IMR-90 (cell line): ENCODE measurements at regions not wholly inside any gene's neighbourhood (a gene's known extent, or its start where the extent isn't known, plus 50 kb on each side); places are given as distances from the start of the nearest gene placed in this dataset.

Experiments
- ATAC-seq: fragments of 200-7000 bp; cut with Tn5 transposase; 2 replicates; pipeline ENCODE4 v1.9.1; 2020; ENCODE audit warnings: low read depth, mild to moderate bottlenecking, moderate library complexity
- BruUV-seq: library from RNA; stranded (reverse); fragments of 400-500 nt; replicated peaks from 2 replicates; lab custom pipeline; 2021; lab: Mats Ljungman, UMichigan
- CTCF ChIA-PET: fragments of 300-600 bp; formaldehyde crosslinking; extraction: SDS; loops from one replicate; lab custom pipeline; 2021; ENCODE audit warnings: antibody characterized with exemption; lab: Yijun Ruan, JAX
- POLR2A ChIA-PET: fragments of 300-600 bp; sonication (Branson Sonifier 250); formaldehyde crosslinking; loops from one replicate; lab custom pipeline; 2022; ENCODE audit warnings: antibody characterized with exemption; ENCODE audit not compliant: unreplicated experiment; lab: Charles Lee
- DNase-seq: peaks from one replicate; pipeline ENCODE4 v3.0.0; 2013
- H2AFZ ChIP-seq: replicated peaks from 2 replicates; pipeline ENCODE3; 2013; ENCODE audit warnings: low read length, mild to moderate bottlenecking; ENCODE audit not compliant: poor library complexity
- H2AK5ac ChIP-seq: 2 replicates; pipeline ENCODE4 v1.6.1; 2013; ENCODE audit warnings: low read depth, low read length, inconsistent platforms
- H2AK9ac ChIP-seq: replicated peaks from 2 replicates; pipeline ENCODE3; 2013; ENCODE audit warnings: mild to moderate bottlenecking, low read depth, low read length, moderate library complexity; ENCODE audit not compliant: poor library complexity
- H2BK120ac ChIP-seq: 2 replicates; pipeline ENCODE4 v1.6.1; 2013; ENCODE audit warnings: low read depth, low read length, inconsistent platforms
- H2BK15ac ChIP-seq: 3 replicates; pipeline ENCODE4 v1.6.1; 2013; ENCODE audit warnings: low read depth, low read length, inconsistent platforms
- H2BK20ac ChIP-seq: 2 replicates; pipeline ENCODE4 v1.6.1; 2013; ENCODE audit warnings: low read depth, mild to moderate bottlenecking, inconsistent platforms, low read length, moderate library complexity
- H2BK5ac ChIP-seq: 2 replicates; pipeline ENCODE4 v1.6.1; 2013; ENCODE audit warnings: mild to moderate bottlenecking, low read depth, low read length, inconsistent platforms; ENCODE audit not compliant: poor library complexity, severe bottlenecking
- H3K14ac ChIP-seq: replicated peaks from 2 replicates; pipeline ENCODE4 v1.6.1; 2013; ENCODE audit warnings: low read depth, low read length, inconsistent platforms
- H3K18ac ChIP-seq: 2 replicates; pipeline ENCODE4 v1.6.1; 2013; ENCODE audit warnings: low read depth, low read length, control low read depth
- H3K23ac ChIP-seq: 2 replicates; pipeline ENCODE4 v1.6.1; 2013; ENCODE audit warnings: low read depth, low read length, inconsistent platforms
- H3K27ac ChIP-seq: 2 replicates; pipeline ENCODE4 v1.5.1; 2013; ENCODE audit warnings: mild to moderate bottlenecking, control low read depth, low read length; ENCODE audit not compliant: insufficient read depth
- H3K27me3 ChIP-seq: 2 replicates; pipeline ENCODE4 v1.6.1; 2013; ENCODE audit warnings: low read length; ENCODE audit not compliant: control insufficient read depth, insufficient read depth
- H3K36me3 ChIP-seq: 2 replicates; pipeline ENCODE4 v1.6.1; 2013; ENCODE audit warnings: low read length, mixed read lengths; ENCODE audit not compliant: control insufficient read depth, insufficient read depth
- H3K4ac ChIP-seq: 2 replicates; pipeline ENCODE4 v1.6.1; 2013; ENCODE audit warnings: low read depth, low read length, inconsistent platforms
- H3K4me1 ChIP-seq: 2 replicates; pipeline ENCODE4 v1.6.1; 2013; ENCODE audit warnings: low read length, mixed read lengths; ENCODE audit not compliant: control insufficient read depth, insufficient read depth
- H3K4me2 ChIP-seq: 2 replicates; pipeline ENCODE4 v1.6.1; 2013; ENCODE audit warnings: low read depth, mild to moderate bottlenecking, control low read depth, low read length, moderate library complexity
- H3K4me3 ChIP-seq: 2 replicates; pipeline ENCODE4 v1.5.1; 2013; ENCODE audit warnings: low read depth, mild to moderate bottlenecking, control low read depth, low read length, moderate library complexity; ENCODE audit not compliant: insufficient read depth
- H3K56ac ChIP-seq: 2 replicates; pipeline ENCODE4 v1.6.1; 2013; ENCODE audit warnings: low read length, inconsistent platforms; ENCODE audit not compliant: insufficient read depth; ENCODE audit errors: extremely low read depth
- H3K79me1 ChIP-seq, 2 experiments: 2 replicates each; pipeline ENCODE4 v1.6.1; 2013; ENCODE audit warnings: low read length in 2 of 2, inconsistent platforms in 1 of 2, low read depth in 1 of 2
- H3K9ac ChIP-seq: 2 replicates; pipeline ENCODE4 v1.6.1; 2013; ENCODE audit warnings: low read depth, low read length, control low read depth
- H3K9me1 ChIP-seq: 2 replicates; pipeline ENCODE4 v1.6.1; 2013; ENCODE audit warnings: low read length, inconsistent platforms; ENCODE audit not compliant: insufficient read depth
- H3K9me3 ChIP-seq: 2 replicates; pipeline ENCODE4 v1.6.1; 2013; ENCODE audit warnings: low read length; ENCODE audit not compliant: control insufficient read depth, insufficient read depth
- H4K20me1 ChIP-seq: 2 replicates; pipeline ENCODE4 v1.6.1; 2013; ENCODE audit warnings: low read length, inconsistent platforms; ENCODE audit not compliant: insufficient read depth
- H4K5ac ChIP-seq: 2 replicates; pipeline ENCODE4 v1.6.1; 2013; ENCODE audit warnings: mild to moderate bottlenecking, low read depth, low read length, control low read depth
- H4K8ac ChIP-seq, 2 experiments: 2 replicates each; pipeline ENCODE4 v1.6.1; 2013; ENCODE audit warnings: low read depth in 2 of 2, low read length in 2 of 2, control low read depth in 1 of 2, inconsistent platforms in 1 of 2
- H4K91ac ChIP-seq: 2 replicates; pipeline ENCODE4 v1.6.1; 2013; ENCODE audit warnings: low read depth, low read length, inconsistent platforms; ENCODE audit not compliant: insufficient read depth
- BHLHE40 ChIP-seq: fragments of 150-350 bp; IDR thresholded peaks from 2 replicates; pipeline ENCODE4 v1.6.1; 2016; ENCODE audit warnings: mild to moderate bottlenecking, low read depth, low read length
- CEBPB ChIP-seq: IDR thresholded peaks from 2 replicates; pipeline ENCODE4 v1.6.1; 2012; ENCODE audit warnings: low read depth, low read length, improper control_type of control experiment
- CHD1 ChIP-seq: IDR thresholded peaks from 2 replicates; pipeline ENCODE4 v1.6.1; 2012; ENCODE audit warnings: low read depth, low read length, improper control_type of control experiment
- FOS ChIP-seq: fragments of 150-350 bp; IDR thresholded peaks from 2 replicates; pipeline ENCODE4 v1.6.1; 2016; ENCODE audit warnings: low read depth, low read length
- MAFK ChIP-seq: IDR thresholded peaks from 2 replicates; pipeline ENCODE4 v1.6.1; 2012; ENCODE audit warnings: low read depth, low read length, improper control_type of control experiment
- MAZ ChIP-seq: IDR thresholded peaks from 2 replicates; pipeline ENCODE4 v1.6.1; 2012; ENCODE audit warnings: low read depth, mild to moderate bottlenecking, low read length, improper control_type of control experiment, moderate library complexity, borderline replicate concordance
- MXI1 ChIP-seq: IDR thresholded peaks from 2 replicates; pipeline ENCODE4 v1.6.1; 2012; ENCODE audit warnings: low read depth, mild to moderate bottlenecking, low read length, moderate library complexity, borderline replicate concordance
- NFE2L2 ChIP-seq: fragments of 150-350 bp; IDR thresholded peaks from 2 replicates; pipeline ENCODE4 v1.6.1; 2016; ENCODE audit warnings: low read depth, mild to moderate bottlenecking, low read length
- POLR2A ChIP-seq: IDR thresholded peaks from 2 replicates; pipeline ENCODE4 v1.6.1; 2012; ENCODE audit warnings: mild to moderate bottlenecking, low read depth, low read length
- RCOR1 ChIP-seq: IDR thresholded peaks from 2 replicates; pipeline ENCODE4 v1.6.1; 2012; ENCODE audit warnings: mild to moderate bottlenecking, low read length, improper control_type of control experiment; ENCODE audit not compliant: insufficient replicate concordance
- RFX5 ChIP-seq: IDR thresholded peaks from 2 replicates; pipeline ENCODE4 v1.8.0; 2012; ENCODE audit warnings: low read depth, mild to moderate bottlenecking, low read length, moderate library complexity
- SMC3 ChIP-seq: fragments of 150-350 bp; IDR thresholded peaks from 2 replicates; pipeline ENCODE4 v1.6.1; 2016; ENCODE audit warnings: low read depth, mild to moderate bottlenecking, antibody characterized with exemption, low read length, moderate library complexity
- WGBS, 2 experiments: methylation state at CpG; one replicate each; pipeline versions ENCODE4 v1.1.5 to v1.1.7; 2013; ENCODE audit warnings: missing lambda C conversion rate in 2 of 2; ENCODE audit not compliant: insufficient read length in 1 of 2; ENCODE audit errors: extremely low coverage in 2 of 2; 5-methylcytosine and 5-hydroxymethylcytosine counted together
- dilution Hi-C: fragments of 300-500 bp; cut with HindIII; formaldehyde crosslinking; loops from one replicate; pipeline ENCODE4 v1.14.3; 2018; ENCODE audit warnings: low sequenced_read_pairs; ENCODE audit not compliant: unreplicated experiment
- in situ Hi-C: fragments of 300-500 bp; cut with MboI; formaldehyde crosslinking; loops from 3 replicates; pipeline ENCODE4 v1.14.3; 2019; ENCODE audit warnings: low sequenced_read_pairs, inconsistent platforms, mixed read lengths
- intact Hi-C: fragments of 100-400 bp; cut with micrococcal nuclease; formaldehyde crosslinking; loops from 2 replicates; pipeline ENCODE4 v1.10.0; 2022
- TF ChIP-seq, protein P1 (sequence below): fragments of 150-350 bp; IDR thresholded peaks from 2 replicates; pipeline ENCODE4 v1.6.1; 2016; ENCODE audit warnings: low read depth, mild to moderate bottlenecking, low read length, moderate library complexity, borderline replicate concordance
- TF ChIP-seq, protein P2 (sequence below): conservative IDR thresholded peaks from 2 replicates; pipeline ENCODE4 v1.5.1; 2012; ENCODE audit warnings: mild to moderate bottlenecking, low read depth, low read length, improper control_type of control experiment

DNA sequence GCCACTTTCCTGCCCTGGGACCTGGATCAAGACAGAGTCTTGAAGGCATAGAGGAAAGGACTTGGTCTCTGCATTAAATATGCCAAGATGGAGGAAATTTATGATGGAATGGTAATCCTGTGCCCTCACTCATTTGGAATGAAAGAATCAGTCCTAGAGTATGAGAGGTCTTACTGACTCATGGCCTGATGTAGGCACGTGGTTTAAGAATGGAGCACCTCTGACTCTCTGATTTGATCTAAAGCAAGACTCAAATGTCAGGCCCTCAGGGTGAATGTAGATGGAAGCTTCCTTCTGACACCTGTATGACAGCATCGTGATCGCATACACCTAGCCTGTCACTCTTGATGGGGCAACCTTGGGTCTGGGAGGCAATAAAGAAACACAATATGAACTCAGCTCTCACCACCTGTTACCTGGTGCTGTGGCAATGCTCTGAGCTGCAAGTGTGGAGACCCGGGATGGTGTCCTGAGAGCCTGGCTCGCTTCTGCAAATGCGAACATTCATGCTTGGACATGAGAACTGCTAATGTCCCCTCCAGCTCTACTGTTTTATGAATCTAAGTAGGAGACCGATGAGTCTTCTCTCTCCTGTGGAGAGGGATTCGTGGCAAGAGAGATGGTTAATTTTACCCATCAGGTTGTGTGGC, 229.9 kb downstream of the ABCC12 start:
- no peak overlapping the region for H4K8ac ChIP-seq
- ChIA-PET POLR2A (no interaction called here), CTCF (no interaction called here)
- ATAC-seq (peak; percentile 29; the same call in 1 of the 2 replicates), DNase-seq (peak; percentile 28)
- no peak overlapping the region for H3K27ac ChIP-seq
- H2AK5ac ChIP-seq: no peak overlapping the region
- H2BK20ac ChIP-seq: no peak overlapping the region
- dilution Hi-C loops (no loop called here), in situ Hi-C loops (no loop called here), intact Hi-C loops (no loop called here)
- no peaks in the 10 kb centered on the region for H3K36me3 ChIP-seq
- no peak overlapping the region for H3K4ac ChIP-seq
- no peak overlapping the region for H3K23ac ChIP-seq
- no peak overlapping the region for H3K4me3 ChIP-seq
- no peak for TF ChIP-seq MAZ
- no peak for TF ChIP-seq BHLHE40
- TF ChIP-seq, protein P1, sequence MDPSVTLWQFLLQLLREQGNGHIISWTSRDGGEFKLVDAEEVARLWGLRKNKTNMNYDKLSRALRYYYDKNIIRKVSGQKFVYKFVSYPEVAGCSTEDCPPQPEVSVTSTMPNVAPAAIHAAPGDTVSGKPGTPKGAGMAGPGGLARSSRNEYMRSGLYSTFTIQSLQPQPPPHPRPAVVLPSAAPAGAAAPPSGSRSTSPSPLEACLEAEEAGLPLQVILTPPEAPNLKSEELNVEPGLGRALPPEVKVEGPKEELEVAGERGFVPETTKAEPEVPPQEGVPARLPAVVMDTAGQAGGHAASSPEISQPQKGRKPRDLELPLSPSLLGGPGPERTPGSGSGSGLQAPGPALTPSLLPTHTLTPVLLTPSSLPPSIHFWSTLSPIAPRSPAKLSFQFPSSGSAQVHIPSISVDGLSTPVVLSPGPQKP: no peak
- no peak for TF ChIP-seq NFE2L2
- no peak for TF ChIP-seq SMC3
- TF ChIP-seq RFX5: no peak
- TF ChIP-seq POLR2A: no peak
- no peak for TF ChIP-seq CHD1
- TF ChIP-seq, protein P2, sequence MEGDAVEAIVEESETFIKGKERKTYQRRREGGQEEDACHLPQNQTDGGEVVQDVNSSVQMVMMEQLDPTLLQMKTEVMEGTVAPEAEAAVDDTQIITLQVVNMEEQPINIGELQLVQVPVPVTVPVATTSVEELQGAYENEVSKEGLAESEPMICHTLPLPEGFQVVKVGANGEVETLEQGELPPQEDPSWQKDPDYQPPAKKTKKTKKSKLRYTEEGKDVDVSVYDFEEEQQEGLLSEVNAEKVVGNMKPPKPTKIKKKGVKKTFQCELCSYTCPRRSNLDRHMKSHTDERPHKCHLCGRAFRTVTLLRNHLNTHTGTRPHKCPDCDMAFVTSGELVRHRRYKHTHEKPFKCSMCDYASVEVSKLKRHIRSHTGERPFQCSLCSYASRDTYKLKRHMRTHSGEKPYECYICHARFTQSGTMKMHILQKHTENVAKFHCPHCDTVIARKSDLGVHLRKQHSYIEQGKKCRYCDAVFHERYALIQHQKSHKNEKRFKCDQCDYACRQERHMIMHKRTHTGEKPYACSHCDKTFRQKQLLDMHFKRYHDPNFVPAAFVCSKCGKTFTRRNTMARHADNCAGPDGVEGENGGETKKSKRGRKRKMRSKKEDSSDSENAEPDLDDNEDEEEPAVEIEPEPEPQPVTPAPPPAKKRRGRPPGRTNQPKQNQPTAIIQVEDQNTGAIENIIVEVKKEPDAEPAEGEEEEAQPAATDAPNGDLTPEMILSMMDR: no peak
- TF ChIP-seq RCOR1: no peak
- TF ChIP-seq CEBPB: no peak
- no peak for TF ChIP-seq MAFK
- no peak for TF ChIP-seq FOS
- TF ChIP-seq MXI1: no peak
- no peak overlapping the region for H3K14ac ChIP-seq
- no peaks in the 10 kb centered on the region for H4K20me1 ChIP-seq
- no peaks in the 10 kb centered on the region for H3K9me3 ChIP-seq
- H4K5ac ChIP-seq: no peak overlapping the region
- no peak overlapping the region for H2AFZ ChIP-seq
- H2BK120ac ChIP-seq: no peak overlapping the region
- H2BK15ac ChIP-seq: no peak overlapping the region
- no peaks in the 10 kb centered on the region for H3K9me1 ChIP-seq
- no peak overlapping the region for H2AK9ac ChIP-seq
- no peaks in the 10 kb centered on the region for H3K79me1 ChIP-seq
- H3K56ac ChIP-seq: no peak overlapping the region
- no peak overlapping the region for H3K18ac ChIP-seq
- peaks cover 2% of the 10 kb centered on the region; the same call in 1 of the 2 replicates for H3K4me1 ChIP-seq
- BruUV-seq: no TSS peak
- no peak overlapping the region for H3K4me2 ChIP-seq
- WGBS, 2 experiments: 20% methylated on average over 1 of the region's 8 CpGs; no CpG with 5 or more reads in 1 of the 2 experiments
- 0 out of 2 replicates have a peak, but pooled peaks cover 2% of the 10 kb centered on the region for H3K27me3 ChIP-seq
- H2BK5ac ChIP-seq: no peak overlapping the region
- no peak overlapping the region for H3K9ac ChIP-seq
- H4K91ac ChIP-seq: no peak overlapping the region
